ENCODE measurements at regions not wholly inside any gene's neighbourhood (a gene's known extent, or its start where the extent isn't known, plus 50 kb on each side); places are given as distances from the start of the nearest gene placed in this dataset.

DNA sequence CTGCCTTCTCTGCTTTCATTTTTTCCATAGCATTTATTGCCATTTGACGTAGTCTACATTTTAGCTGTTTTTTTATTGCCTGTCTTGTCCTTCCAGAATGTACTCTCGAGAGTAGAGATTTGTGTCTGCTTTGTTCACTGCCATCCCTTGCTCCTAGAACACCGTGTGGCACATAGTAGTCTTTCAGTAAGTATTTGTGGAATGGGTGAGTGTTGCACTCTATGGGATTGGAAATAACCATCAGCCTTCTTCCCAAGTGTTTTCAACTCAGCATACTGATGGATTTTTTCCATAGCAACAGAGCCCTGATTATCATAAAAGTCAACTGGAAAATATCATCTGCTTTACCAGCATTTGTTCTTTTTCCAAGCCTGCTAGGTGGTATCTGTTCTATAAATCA is 462.6 kb downstream of the ENC1 start:
- intact Hi-C loops (cut with DNase I), result no loop called here
- no peak overlapping the region for H3K4me3 ChIP-seq (ENCODE audit: low read length)
- no peaks in the 10 kb centered on the region for H3K9me3 ChIP-seq (ENCODE audit: control insufficient read depth, low read length)
- H3K4me1 ChIP-seq (ENCODE audit: control insufficient read depth, insufficient read depth, low read length), result no peaks in the 10 kb centered on the region
- 94% methylated on average over 3 of the region's 3 CpGs for WGBS
- no peak for DNase-seq
- no peak overlapping the region for H3K27ac ChIP-seq (ENCODE audit: low read length)
- no peaks in the 10 kb centered on the region for H3K27me3 ChIP-seq (ENCODE audit: control insufficient read depth, insufficient read depth)
- no peak for ATAC-seq

DNA sequence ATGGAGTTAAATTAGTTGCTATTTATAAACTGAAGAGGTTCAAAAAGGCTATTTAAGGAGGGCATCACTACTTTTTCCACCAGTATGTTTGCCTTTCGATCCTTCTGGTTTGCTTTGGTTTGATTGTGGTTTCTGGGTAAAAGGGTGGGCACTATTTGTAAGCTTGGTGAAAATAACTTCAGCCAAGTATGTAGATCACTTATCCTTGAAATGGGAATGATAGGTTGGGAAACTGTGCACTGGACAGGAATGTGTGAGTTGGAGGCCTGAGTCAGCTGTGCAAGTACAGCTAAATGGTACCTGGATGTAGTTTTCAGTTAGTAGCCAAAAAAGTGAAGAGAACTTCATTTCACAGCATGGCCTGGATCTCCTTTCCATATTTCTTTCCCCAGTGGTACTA is 466.2 kb downstream of the ENC1 start:
- no peak for ATAC-seq
- Histone ChIP-seq H3K4me3 (ENCODE audit: low read length) (no peak overlapping the region), H3K27ac (ENCODE audit: low read length) (no peak overlapping the region), H3K4me1 (ENCODE audit: control insufficient read depth, insufficient read depth, low read length) (no peaks in the 10 kb centered on the region), H3K27me3 (ENCODE audit: control insufficient read depth, insufficient read depth) (no peaks in the 10 kb centered on the region), H3K9me3 (ENCODE audit: control insufficient read depth, low read length) (no peaks in the 10 kb centered on the region)
- DNase-seq, result no peak
- intact Hi-C loops (cut with DNase I), result no loop called here
- WGBS, result 88% methylated on average over 1 of the region's 1 CpG

GRCh38 chr5:74173665-74174064 is 466.9 kb downstream of the ENC1 start:
- no peak overlapping the region for H3K27ac ChIP-seq (ENCODE audit: low read length)
- ATAC-seq (no peak), DNase-seq (no peak)
- intact Hi-C loops (cut with DNase I), result no loop called here
- no peaks in the 10 kb centered on the region for H3K4me1 ChIP-seq (ENCODE audit: control insufficient read depth, insufficient read depth, low read length)
- 97% methylated on average over 7 of the region's 7 CpGs for WGBS
- no peaks in the 10 kb centered on the region for H3K9me3 ChIP-seq (ENCODE audit: control insufficient read depth, low read length)
- H3K4me3 ChIP-seq (ENCODE audit: low read length), result no peak overlapping the region
- H3K27me3 ChIP-seq (ENCODE audit: control insufficient read depth, insufficient read depth), result no peaks in the 10 kb centered on the region

DNA sequence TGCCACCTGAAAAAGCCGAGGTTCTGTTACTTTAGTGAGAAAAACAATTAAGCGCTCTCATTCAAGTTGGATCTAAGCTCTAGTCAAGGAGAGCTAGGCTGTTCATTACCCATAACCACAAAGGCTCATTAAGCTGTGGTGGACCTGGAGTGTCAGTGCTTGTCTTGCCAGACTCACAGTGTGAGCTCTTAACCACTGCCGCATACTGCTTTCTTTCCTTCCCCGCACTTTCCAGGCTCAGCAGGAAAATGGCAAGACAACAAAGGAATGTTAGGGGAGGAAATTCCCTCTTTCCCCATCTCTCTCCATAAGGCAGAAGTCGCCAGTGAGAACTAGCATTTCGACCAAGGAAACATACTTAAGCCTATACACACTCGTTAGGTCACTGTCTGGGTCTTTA is 467.3 kb downstream of the ENC1 start:
- 89% methylated on average over 7 of the region's 7 CpGs for WGBS

GRCh38 chr5:74169701-74170100 is 470.8 kb downstream of the ENC1 start:
- WGBS, result 61% methylated on average over 2 of the region's 2 CpGs
- H3K27me3 ChIP-seq (ENCODE audit: control insufficient read depth, insufficient read depth), result no peaks in the 10 kb centered on the region
- intact Hi-C loops (cut with DNase I), result no loop called here

More for the DNA sequence above, 467.3 kb downstream of the ENC1 start:
- H3K9me3 ChIP-seq (ENCODE audit: control insufficient read depth, low read length), result no peaks in the 10 kb centered on the region
- intact Hi-C loops (cut with DNase I), result no loop called here
- DNase-seq (no peak), ATAC-seq (no peak)
- no peak overlapping the region for H3K27ac ChIP-seq (ENCODE audit: low read length)
- no peaks in the 10 kb centered on the region for H3K27me3 ChIP-seq (ENCODE audit: control insufficient read depth, insufficient read depth)
- H3K4me1 ChIP-seq (ENCODE audit: control insufficient read depth, insufficient read depth, low read length), result no peaks in the 10 kb centered on the region
- no peak overlapping the region for H3K4me3 ChIP-seq (ENCODE audit: low read length)

GRCh38 chr5:74167930-74168315 is 472.6 kb downstream of the ENC1 start:
- no peak for ATAC-seq
- Histone ChIP-seq H3K27me3 (ENCODE audit: control insufficient read depth, insufficient read depth) (no peaks in the 10 kb centered on the region), H3K9me3 (ENCODE audit: control insufficient read depth, low read length) (no peaks in the 10 kb centered on the region), H3K4me3 (ENCODE audit: low read length) (no peak overlapping the region), H3K4me1 (ENCODE audit: control insufficient read depth, insufficient read depth, low read length) (peaks cover 2% of the 10 kb centered on the region), H3K27ac (ENCODE audit: low read length) (no peak overlapping the region)
- no peak for DNase-seq
- 88% methylated on average over 4 of the region's 4 CpGs for WGBS
- intact Hi-C loops (cut with DNase I), result no loop called here

More at GRCh38 chr5:74169701-74170100, 470.8 kb downstream of the ENC1 start:
- Histone ChIP-seq H3K4me3 (ENCODE audit: low read length) (no peak overlapping the region), H3K27ac (ENCODE audit: low read length) (no peak overlapping the region), H3K4me1 (ENCODE audit: control insufficient read depth, insufficient read depth, low read length) (no peaks in the 10 kb centered on the region), H3K9me3 (ENCODE audit: control insufficient read depth, low read length) (no peaks in the 10 kb centered on the region)
- DNase-seq, result no peak
- ATAC-seq, result no peak

DNA sequence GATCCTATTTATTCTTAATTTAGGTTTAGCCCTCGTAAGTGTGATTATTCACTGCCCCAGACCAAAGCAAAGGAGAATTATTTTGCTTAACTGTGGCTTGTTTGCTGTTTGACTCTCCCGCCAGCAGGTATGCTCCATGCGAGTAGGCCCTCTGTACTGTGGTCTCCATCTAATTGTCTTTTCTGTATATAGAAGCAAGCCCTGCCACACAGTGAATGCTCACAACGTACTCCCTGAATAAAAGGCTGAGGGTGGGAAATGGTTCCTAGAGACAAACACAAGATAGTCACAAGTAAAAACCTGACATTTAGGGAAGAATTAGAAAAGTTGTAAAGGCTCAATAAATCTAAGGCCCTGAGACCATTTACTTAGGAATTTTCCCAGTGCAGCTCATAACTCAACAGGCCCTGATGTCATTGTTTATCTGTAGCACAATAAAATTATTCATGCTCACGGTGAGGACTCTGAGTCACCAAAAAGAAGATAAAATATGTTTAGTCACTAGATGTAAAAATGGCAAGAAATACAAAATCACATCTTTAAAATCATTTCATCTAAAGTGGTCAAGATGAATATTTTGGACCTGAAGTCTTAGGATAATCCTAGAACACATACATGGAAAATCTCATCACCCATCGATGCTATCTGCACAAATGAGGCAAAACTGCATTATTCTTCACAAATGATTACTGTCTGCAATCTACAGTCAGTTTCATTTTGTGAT is 473.2 kb downstream of the ENC1 start:
- peaks cover 2% of the 10 kb centered on the region for H3K4me1 ChIP-seq (ENCODE audit: control insufficient read depth, insufficient read depth, low read length)
- WGBS, result 81% methylated on average over 6 of the region's 6 CpGs
- intact Hi-C loops (cut with DNase I), result no loop called here
- H3K4me3 ChIP-seq (ENCODE audit: low read length), result no peak overlapping the region
- H3K9me3 ChIP-seq (ENCODE audit: control insufficient read depth, low read length), result no peaks in the 10 kb centered on the region
- no peak overlapping the region for H3K27ac ChIP-seq (ENCODE audit: low read length)
- no peaks in the 10 kb centered on the region for H3K27me3 ChIP-seq (ENCODE audit: control insufficient read depth, insufficient read depth)
- DNase-seq (no peak), ATAC-seq (peak in 1 of 2 donors; percentile 50)

- no peaks in the 10 kb centered on the region for H3K27me3 ChIP-seq (ENCODE audit: control insufficient read depth, insufficient read depth)
- DNase-seq, result no peak
- H3K4me1 ChIP-seq (ENCODE audit: control insufficient read depth, insufficient read depth, low read length), result peaks cover 2% of the 10 kb centered on the region
- no peak for ATAC-seq
- H3K27ac ChIP-seq (ENCODE audit: low read length), result no peak overlapping the region
- intact Hi-C loops (cut with DNase I), result no loop called here
- H3K9me3 ChIP-seq (ENCODE audit: control insufficient read depth, low read length), result no peaks in the 10 kb centered on the region
- H3K4me3 ChIP-seq (ENCODE audit: low read length), result no peak overlapping the region
- 44% methylated on average over 2 of the region's 2 CpGs for WGBS
These were observed 474.5 kb downstream of the ENC1 start for GRCh38 chr5:74166064-74166463.

DNA sequence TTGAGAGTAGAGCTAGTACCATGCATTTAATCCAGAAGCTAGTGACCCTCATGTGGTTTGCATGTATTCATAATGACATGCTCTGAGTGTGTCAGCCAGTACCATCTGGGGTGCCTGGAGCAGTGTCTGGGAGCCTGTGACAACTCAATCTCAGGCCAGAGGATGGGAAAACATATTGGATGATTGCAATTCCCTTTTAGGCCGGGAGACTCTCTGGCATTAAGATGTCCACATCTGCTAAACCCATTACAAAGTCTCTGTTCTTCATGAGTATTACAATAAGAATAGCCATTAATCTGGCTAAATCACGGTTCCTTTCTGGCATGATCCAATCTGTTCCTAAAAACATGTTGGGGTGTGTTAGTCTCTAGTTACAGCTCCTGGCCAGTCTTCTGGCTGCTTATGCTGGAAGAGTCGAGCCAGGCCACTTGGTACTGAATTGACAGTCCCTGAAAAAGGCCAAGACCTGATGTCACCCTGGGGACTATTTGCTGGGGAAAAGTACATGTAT is 475.7 kb downstream of the ENC1 start:
- Histone ChIP-seq H3K9me3 (ENCODE audit: control insufficient read depth, low read length) (no peaks in the 10 kb centered on the region), H3K27me3 (ENCODE audit: control insufficient read depth, insufficient read depth) (no peaks in the 10 kb centered on the region), H3K4me3 (ENCODE audit: low read length) (no peak overlapping the region), H3K4me1 (ENCODE audit: control insufficient read depth, insufficient read depth, low read length) (peaks cover 2% of the 10 kb centered on the region), H3K27ac (ENCODE audit: low read length) (no peak overlapping the region)
- DNase-seq, result no peak
- peak; percentile 54 to 63 for ATAC-seq
- WGBS, result 45% methylated on average over 3 of the region's 3 CpGs
- intact Hi-C loops (cut with DNase I), result no loop called here

DNA sequence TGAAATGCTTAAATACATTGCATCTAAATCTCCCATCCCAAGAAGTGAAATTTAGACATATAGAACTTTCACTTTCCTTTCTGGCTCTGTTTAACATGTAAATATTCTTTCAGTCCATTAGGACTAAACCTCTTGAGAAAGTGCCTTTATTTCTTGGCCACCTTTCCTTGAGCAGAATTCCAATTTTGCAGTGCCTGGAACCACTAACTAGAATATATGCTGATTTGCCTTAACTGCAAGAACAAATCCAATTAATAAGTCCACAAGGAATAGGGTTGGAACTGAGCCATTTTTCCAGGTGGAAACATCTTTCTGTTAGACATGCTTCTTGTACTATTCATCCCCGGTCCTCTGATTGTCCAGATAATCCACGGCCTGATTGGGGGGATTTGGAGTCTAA is 478.0 kb downstream of the ENC1 start:
- 79% methylated on average over 2 of the region's 2 CpGs for WGBS
- Histone ChIP-seq H3K27me3 (ENCODE audit: control insufficient read depth, insufficient read depth) (no peaks in the 10 kb centered on the region), H3K9me3 (ENCODE audit: control insufficient read depth, low read length) (no peaks in the 10 kb centered on the region), H3K4me3 (ENCODE audit: low read length) (no peak overlapping the region), H3K4me1 (ENCODE audit: control insufficient read depth, insufficient read depth, low read length) (peaks cover 2% of the 10 kb centered on the region), H3K27ac (ENCODE audit: low read length) (no peak overlapping the region)
- intact Hi-C loops (cut with DNase I), result no loop called here
- DNase-seq, result no peak
- no peak for ATAC-seq

DNA sequence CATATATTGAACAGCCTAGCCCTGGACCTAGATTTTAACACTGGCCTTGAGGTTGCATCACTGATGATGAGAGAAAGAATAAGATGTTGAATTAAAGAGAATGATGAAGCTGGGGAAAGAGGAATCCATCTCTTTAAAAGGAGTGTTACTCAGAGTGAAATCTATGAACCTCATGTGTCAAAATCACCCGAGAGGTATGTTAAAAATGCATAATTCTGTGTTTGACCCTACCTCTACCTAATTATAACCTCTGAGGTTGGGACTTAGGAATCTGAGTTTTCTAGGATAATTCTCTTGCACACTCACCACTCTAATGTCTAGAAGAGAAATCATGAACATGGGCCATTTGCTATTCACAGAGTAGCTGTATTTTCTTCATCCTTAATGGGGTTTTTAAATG is 479.4 kb downstream of the ENC1 start:
- no peaks in the 10 kb centered on the region for H3K27me3 ChIP-seq (ENCODE audit: control insufficient read depth, insufficient read depth)
- no peaks in the 10 kb centered on the region for H3K9me3 ChIP-seq (ENCODE audit: control insufficient read depth, low read length)
- intact Hi-C loops (cut with DNase I), result no loop called here
- WGBS, result 94% methylated on average over 1 of the region's 1 CpG
- ATAC-seq (no peak), DNase-seq (no peak)
- no peak overlapping the region for H3K4me3 ChIP-seq (ENCODE audit: low read length)
- no peak overlapping the region for H3K27ac ChIP-seq (ENCODE audit: low read length)
- H3K4me1 ChIP-seq (ENCODE audit: control insufficient read depth, insufficient read depth, low read length), result peaks cover 2% of the 10 kb centered on the region

Measured in right cardiac atrium (tissue), 5 donors.